Activated T-helper 17 cell treated with anti-CD3 and anti-CD28 coated beads, Interleukin-2, amount 50 U/mL, for 72 hours (primary cell): ENCODE measurements at regions not wholly inside any gene's neighbourhood (a gene's known extent, or its start where the extent isn't known, plus 50 kb on each side); places are given as distances from the start of the nearest gene placed in this dataset.
A peak's percentile ranks its signal among the peaks of the same experiment; 100 is the strongest.

Experiments
- ATAC-seq: fragments of 150-1000 bp; cut with Tn5 transposase; replicated peaks from 2 replicates; pipeline ENCODE4 v1.10.0; 2021; ENCODE audit warnings: mild to moderate bottlenecking, moderate library complexity
- H3K27ac Mint-ChIP-seq: one replicate; pipeline ENCODE4 v1.8.0; 2022; ENCODE audit warnings: mixed read lengths
- H3K27me3 Mint-ChIP-seq: one replicate; pipeline ENCODE4 v1.8.0; 2022; ENCODE audit warnings: mixed read lengths
- H3K36me3 Mint-ChIP-seq: one replicate; pipeline ENCODE4 v1.8.0; 2022; ENCODE audit warnings: low read depth, mild to moderate bottlenecking, mixed read lengths
- H3K4me1 Mint-ChIP-seq: one replicate; pipeline ENCODE4 v1.8.0; 2022; ENCODE audit warnings: mixed read lengths
- H3K4me3 Mint-ChIP-seq: one replicate; pipeline ENCODE4 v1.8.0; 2022; ENCODE audit warnings: mild to moderate bottlenecking, mixed read lengths
- H3K9me3 Mint-ChIP-seq: one replicate; pipeline ENCODE4 v1.8.0; 2022; ENCODE audit warnings: mixed read lengths

DNA sequence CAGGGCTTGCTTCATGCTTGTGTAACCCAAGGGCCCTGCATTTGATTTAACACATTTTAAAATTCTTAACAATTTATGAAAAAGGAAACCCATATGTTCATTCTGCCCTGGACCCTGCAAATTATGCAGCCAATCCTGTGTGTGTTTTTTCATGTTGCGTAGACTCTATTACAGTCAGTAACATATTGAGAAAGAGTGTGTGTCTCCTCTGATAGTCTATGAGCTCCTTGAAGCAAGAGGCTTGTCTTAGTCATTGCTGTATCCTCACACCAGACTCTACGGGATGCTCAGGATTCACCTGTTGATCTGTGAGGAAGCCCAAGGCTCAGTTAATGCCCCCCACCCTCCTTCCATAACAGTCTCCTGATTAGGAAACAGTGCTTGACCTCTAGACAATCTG, 177.3 kb upstream of the DMAC1 start:
- ATAC-seq, result no peak
- Mint-ChIP-seq H3K9me3 (no peaks in the 10 kb centered on the region), H3K4me1 (peaks cover 45% of the 10 kb centered on the region), H3K27me3 (no peaks in the 10 kb centered on the region), H3K36me3 (no peaks in the 10 kb centered on the region), H3K4me3 (peak overlapping the region; percentile 40), H3K27ac (peak overlapping the region; percentile 76)

DNA sequence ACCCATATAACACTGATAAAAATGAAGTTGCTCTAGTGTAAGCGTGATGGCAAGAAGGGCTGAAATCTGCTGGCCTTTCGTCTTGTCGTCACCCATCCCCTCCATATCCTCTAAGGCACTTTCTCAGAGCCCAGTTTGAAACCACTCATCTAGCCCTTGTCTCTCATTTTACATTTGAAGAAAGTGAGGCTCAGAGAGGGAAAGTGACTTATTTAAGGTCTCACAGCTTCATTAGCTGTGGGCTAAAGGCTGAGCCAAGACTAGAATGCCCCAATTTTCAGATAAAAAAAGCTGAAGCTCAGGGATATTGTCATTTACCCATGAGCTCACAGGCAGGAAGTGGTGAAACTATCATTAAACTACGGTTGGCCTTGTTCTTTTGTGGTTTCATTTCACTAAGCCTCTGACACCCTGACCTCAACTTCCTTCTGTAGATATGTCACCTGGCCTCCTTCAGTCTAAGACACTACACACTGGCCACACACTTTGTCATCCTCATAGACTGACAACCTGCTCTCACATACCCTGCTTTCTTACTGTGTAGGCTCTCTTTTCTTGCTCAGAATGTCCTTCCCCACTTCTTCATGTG, 176.7 kb upstream of the DMAC1 start:
- Mint-ChIP-seq H3K4me3 (peak overlapping the region; percentile 40), H3K27ac (peak overlapping the region; percentile 76), H3K9me3 (no peaks in the 10 kb centered on the region), H3K27me3 (no peaks in the 10 kb centered on the region), H3K4me1 (peaks cover 39% of the 10 kb centered on the region), H3K36me3 (no peaks in the 10 kb centered on the region)
- peak; percentile 96 for ATAC-seq

DNA sequence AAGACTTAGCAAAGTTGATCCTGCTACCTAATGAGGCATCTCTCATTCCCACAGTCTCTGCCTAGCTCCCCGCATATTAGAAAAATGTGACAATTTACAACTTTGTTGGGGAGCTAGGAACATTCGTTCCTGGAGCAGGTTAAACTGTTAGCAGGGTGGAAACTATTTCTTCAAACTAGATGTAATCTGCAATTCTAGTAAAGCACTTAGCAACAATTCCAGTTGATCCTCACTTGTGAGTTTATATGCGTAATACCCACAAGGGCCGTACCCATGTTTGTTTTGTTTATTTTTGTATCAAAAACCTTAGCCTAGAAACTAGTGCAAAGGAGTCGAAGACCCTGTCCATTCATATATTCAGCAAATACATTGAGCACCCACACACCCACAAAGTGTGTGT, 175.8 kb upstream of the DMAC1 start:
- H3K27me3 Mint-ChIP-seq, result no peaks in the 10 kb centered on the region
- peak overlapping the region; percentile 65 for H3K4me3 Mint-ChIP-seq
- H3K36me3 Mint-ChIP-seq, result no peaks in the 10 kb centered on the region

DNA sequence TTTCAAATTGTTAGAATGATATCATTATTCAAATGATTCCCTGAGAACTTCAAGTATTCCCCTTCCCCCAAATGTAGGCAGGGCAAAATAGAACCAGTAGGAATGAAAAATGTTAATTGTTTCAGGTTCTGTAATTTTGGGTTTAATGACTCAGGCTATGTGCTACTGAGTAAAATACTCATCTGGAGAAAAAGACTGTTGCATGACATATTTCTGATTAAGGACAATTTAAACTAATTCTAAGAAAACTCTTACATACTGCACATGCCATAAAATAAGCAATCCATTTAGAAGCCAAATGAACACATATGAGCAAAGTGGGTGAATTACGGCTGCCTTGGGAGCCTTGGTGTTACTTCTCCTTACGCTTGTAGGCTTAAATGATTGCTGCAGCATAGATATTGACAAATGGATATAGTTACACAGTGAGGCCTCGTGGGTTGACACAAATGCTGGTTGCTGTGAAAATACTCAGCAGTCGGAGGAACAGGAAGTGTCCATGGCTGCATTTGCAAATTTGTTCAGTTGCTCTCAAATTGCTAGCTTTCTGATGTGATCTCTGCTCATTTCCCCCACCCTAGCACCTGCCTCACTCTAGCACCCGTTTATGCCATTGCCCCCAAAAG, 174.9 kb upstream of the DMAC1 start:
- no peaks in the 10 kb centered on the region for H3K27me3 Mint-ChIP-seq
- H3K4me3 Mint-ChIP-seq, result peak overlapping the region; percentile 65
- ATAC-seq, result peak; percentile 27
- peak overlapping the region; percentile 54 for H3K27ac Mint-ChIP-seq
- peaks cover 33% of the 10 kb centered on the region for H3K4me1 Mint-ChIP-seq
- H3K9me3 Mint-ChIP-seq, result no peaks in the 10 kb centered on the region
- no peaks in the 10 kb centered on the region for H3K36me3 Mint-ChIP-seq

More for the DNA sequence above, 175.8 kb upstream of the DMAC1 start:
- Mint-ChIP-seq H3K4me1 (peaks cover 33% of the 10 kb centered on the region), H3K9me3 (no peaks in the 10 kb centered on the region), H3K27ac (peak overlapping the region; percentile 54)
- no peak for ATAC-seq

DNA sequence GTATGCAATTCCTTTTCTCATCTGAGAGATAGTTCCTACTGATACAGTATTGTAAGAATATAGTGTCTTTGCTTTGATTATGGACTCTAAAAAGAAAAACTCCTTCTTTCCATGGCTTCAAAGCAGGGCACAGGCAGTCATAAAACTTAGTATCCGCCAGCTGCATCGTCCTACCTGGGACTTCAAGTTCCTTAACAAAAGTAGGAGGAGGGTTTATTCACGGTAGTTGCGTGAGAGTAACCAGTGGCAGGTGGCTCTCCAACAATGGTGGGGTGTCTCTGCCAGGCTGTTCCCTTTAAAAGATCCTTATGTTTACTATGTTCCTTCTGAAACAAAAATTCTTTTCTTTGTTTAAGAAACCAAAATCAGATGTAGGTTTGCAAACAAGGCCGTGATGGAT, 173.5 kb upstream of the DMAC1 start:
- ATAC-seq, result no peak
- Mint-ChIP-seq H3K4me3 (no peak overlapping the region), H3K9me3 (no peaks in the 10 kb centered on the region), H3K27ac (no peak overlapping the region), H3K4me1 (peaks cover 30% of the 10 kb centered on the region), H3K36me3 (no peaks in the 10 kb centered on the region), H3K27me3 (no peaks in the 10 kb centered on the region)

DNA sequence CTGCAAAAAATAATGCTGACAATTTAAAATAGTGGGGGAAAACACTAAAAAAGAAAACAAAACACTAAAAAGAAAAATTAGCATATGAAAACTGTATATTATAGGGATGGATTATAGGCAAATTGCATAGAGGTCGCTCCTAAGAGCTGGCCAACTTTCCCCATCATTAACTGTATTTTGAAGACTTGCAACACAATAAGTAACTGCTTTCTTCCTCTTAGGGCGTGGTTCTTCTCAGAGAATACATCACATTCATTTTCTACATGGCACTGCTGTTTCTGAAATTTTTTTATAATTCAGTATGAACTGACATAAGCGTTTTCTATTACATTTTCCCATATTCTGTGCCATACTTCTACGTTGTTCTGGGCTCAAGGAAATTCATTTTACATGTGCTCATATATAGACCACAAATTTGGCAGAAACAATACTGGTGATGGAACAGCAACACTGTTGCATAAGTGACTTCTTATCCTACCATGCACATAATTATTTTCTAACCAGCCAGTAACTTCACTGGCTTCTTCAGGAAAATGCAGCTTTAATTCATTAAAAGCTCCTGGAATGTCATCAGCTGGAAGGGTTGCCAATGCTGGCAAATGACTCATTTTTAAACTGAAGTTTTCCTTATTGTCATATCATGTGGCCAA, 171.2 kb upstream of the DMAC1 start:
- no peaks in the 10 kb centered on the region for H3K36me3 Mint-ChIP-seq
- no peak for ATAC-seq
- H3K27ac Mint-ChIP-seq, result no peak overlapping the region
- no peaks in the 10 kb centered on the region for H3K27me3 Mint-ChIP-seq
- H3K4me1 Mint-ChIP-seq, result peaks cover 16% of the 10 kb centered on the region
- H3K4me3 Mint-ChIP-seq, result no peak overlapping the region
- H3K9me3 Mint-ChIP-seq, result no peaks in the 10 kb centered on the region

DNA sequence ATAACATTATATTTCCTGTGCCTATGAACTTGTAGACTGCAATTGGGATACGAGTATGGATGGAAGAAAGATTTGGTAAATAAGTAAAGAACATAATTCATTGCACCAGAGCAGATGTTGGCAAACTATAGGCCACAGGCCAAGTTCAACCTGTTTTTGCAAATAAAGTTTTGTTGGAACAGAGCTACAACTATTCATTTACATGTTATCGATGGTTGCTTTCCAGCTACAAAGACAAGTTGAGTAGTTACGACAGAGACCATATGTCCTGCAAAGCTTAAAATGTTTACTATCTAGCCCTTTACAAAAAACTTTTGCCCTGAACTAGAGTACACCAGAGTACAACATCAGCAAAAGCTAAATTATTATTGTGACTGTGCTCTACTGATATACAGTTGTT, 169.1 kb upstream of the DMAC1 start:
- H3K9me3 Mint-ChIP-seq, result no peaks in the 10 kb centered on the region
- peaks cover under 1% of the 10 kb centered on the region for H3K27me3 Mint-ChIP-seq
- no peak overlapping the region for H3K27ac Mint-ChIP-seq
- H3K4me1 Mint-ChIP-seq, result peaks cover 6% of the 10 kb centered on the region
- H3K4me3 Mint-ChIP-seq, result no peak overlapping the region
- no peak for ATAC-seq
- H3K36me3 Mint-ChIP-seq, result no peaks in the 10 kb centered on the region

DNA sequence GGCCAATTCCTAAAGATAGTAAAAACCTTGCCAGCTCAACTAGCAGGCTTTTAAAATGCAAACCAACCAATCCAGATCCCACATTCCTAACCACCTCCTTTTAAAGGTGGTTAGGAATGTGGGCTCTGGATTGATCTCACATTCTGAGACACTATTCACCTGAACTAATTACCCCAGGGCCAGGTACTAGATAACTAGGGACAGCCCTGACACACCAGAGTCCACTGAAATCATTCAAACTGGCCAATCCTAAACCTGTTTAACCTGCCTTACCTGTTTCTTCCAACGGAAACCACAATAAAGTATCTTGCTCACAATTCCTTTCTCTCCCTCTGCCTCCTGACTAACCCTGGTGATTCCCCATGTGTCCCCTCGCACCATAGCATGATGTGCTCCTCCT, 168.3 kb upstream of the DMAC1 start:
- Mint-ChIP-seq H3K27ac (no peak overlapping the region), H3K9me3 (no peaks in the 10 kb centered on the region), H3K4me3 (no peak overlapping the region), H3K36me3 (no peaks in the 10 kb centered on the region), H3K4me1 (peaks cover 6% of the 10 kb centered on the region), H3K27me3 (peaks cover 3% of the 10 kb centered on the region)
- ATAC-seq, result no peak

DNA sequence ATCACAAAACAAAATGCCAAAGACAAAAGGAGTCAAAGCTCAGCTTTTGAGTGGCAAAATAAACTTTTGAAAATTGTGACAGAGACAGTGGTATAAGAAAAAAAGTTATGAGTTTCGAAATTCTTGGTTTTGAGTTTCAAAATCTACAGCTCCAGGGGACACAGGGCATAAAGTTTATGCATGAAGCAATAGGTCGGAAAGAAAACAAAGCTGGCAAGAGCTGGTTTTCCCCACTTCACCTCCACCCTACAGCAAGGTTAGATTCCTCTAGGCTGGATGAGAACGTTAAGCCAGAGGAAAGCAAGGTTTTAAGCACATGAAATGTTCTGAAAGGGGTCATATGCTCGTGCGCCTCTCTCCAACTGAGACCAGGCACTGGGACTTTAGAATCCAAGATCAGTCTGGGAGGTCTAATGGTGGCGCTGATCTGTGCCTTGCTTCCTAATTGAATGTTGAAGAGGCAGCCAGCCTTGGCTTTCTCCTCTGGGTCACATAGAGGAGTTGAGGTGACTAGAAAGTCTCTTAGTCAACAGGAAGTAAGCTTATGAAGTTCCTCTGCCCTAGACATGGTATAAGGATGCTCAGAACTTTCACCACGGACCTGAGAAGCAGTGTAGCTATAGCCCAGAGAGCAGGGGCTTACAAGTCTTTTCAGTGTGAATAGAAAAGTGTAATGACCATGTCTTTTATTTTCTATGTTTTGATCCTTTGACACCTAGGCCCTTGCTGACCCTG, 167.7 kb upstream of the DMAC1 start:
- peak; percentile 66 for ATAC-seq
- H3K36me3 Mint-ChIP-seq, result no peaks in the 10 kb centered on the region
- H3K27ac Mint-ChIP-seq, result no peak overlapping the region
- H3K9me3 Mint-ChIP-seq, result no peaks in the 10 kb centered on the region
- H3K4me3 Mint-ChIP-seq, result no peak overlapping the region
- peaks cover 6% of the 10 kb centered on the region for H3K4me1 Mint-ChIP-seq
- H3K27me3 Mint-ChIP-seq, result peaks cover 3% of the 10 kb centered on the region

DNA sequence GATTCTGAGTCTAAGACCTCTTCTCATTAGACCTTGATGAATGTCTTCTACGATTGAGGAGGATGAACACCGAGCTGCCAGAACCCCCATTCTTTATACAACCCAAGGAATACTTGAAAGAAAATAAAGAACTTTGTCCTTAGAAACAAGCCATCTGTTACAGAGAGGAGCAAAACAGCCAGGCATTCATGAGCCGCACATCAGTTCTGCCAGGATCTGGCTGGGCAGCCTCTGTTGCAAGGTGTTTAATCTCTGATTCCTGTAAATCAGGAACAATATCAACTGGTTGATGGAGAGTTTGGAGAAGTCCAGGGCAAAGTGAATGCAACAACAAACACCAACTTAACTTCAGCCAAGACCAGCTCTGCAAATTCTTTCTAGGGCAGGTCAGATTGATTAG, 165.5 kb upstream of the DMAC1 start:
- Mint-ChIP-seq H3K4me1 (peaks cover 6% of the 10 kb centered on the region), H3K36me3 (no peaks in the 10 kb centered on the region), H3K4me3 (no peak overlapping the region), H3K9me3 (no peaks in the 10 kb centered on the region), H3K27me3 (peaks cover 3% of the 10 kb centered on the region), H3K27ac (no peak overlapping the region)
- no peak for ATAC-seq

DNA sequence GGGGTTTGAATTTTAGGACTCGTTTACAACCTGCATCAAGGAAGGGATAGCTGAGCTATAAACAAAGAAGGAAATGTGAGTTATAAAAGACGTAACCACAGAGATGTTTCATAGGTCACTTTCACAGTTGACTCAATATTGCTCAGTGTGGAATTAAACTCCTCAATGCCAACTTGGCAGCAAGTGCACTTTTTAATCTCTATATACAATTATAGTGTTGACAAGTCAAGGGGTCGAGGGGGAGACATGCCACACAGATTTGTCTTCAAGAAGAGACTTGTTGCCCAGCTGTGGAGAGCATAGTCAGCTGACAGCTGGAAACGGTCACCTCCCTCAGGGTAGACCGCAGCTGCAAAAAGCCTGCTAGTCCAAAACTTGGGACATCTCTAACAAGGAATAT, 163.4 kb upstream of the DMAC1 start:
- Mint-ChIP-seq H3K4me3 (no peak overlapping the region), H3K4me1 (peaks cover 6% of the 10 kb centered on the region), H3K9me3 (no peaks in the 10 kb centered on the region), H3K27me3 (peaks cover 3% of the 10 kb centered on the region), H3K27ac (no peak overlapping the region), H3K36me3 (no peaks in the 10 kb centered on the region)
- ATAC-seq, result peak; percentile 45

DNA sequence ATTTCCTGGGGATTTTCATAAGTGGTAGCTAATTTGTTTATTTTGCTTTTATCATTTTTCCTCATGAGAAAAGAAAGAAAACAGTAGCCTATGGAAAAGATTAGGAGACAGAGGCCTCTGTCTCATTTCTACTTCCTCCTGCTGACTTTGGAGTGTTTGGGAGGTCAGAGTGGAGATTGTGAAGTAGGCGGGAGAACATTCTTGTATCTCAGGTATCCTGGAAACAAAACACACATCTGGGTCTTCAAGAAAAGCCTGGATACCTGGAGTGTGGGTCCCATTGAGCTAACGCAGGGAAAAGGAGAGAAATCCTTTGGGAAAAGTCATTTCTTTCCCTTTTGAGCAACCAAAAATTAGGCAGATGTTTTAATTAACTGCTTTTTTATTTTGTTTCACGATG, 161.5 kb upstream of the DMAC1 start:
- H3K36me3 Mint-ChIP-seq, result no peaks in the 10 kb centered on the region
- no peaks in the 10 kb centered on the region for H3K9me3 Mint-ChIP-seq
- H3K27me3 Mint-ChIP-seq, result peaks cover 3% of the 10 kb centered on the region
- no peak overlapping the region for H3K27ac Mint-ChIP-seq
- H3K4me3 Mint-ChIP-seq, result no peak overlapping the region
- no peaks in the 10 kb centered on the region for H3K4me1 Mint-ChIP-seq
- ATAC-seq, result no peak

DNA sequence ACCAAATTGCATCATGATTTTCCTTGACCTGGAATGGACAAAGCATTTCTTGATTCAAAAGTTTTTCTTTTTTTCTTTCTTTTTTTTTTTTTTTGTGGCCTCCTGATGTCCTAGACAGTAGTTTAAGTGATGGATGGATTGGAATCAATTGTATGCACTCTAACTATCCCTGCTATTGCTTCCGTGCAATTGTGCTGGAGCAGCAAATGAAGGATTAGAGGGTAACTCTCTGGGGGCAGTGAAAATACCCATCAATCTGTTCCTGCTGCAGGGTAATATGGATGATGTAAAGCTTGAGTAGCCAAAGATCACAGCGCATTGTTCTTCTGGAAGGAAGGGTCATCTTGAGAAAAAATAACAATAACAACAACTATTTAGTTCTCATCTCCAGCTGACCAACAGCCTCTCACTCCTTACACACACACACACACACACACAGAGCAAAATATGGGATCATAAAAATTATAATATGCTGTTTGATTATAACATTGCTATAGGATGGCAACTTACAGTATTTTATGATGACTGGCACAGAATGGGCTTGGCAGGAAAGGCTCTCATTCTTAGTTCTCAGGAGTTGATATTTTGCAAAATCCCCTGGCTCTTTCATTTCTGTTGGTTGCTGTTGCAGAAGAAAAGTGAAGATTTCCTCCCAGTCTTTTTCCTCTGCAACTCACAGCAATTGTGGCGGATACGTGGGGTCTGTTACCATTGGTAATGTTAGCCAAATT, 160.9 kb upstream of the DMAC1 start:
- Mint-ChIP-seq H3K36me3 (no peaks in the 10 kb centered on the region), H3K4me3 (no peak overlapping the region), H3K9me3 (no peaks in the 10 kb centered on the region), H3K27me3 (peaks cover 3% of the 10 kb centered on the region), H3K4me1 (no peaks in the 10 kb centered on the region), H3K27ac (no peak overlapping the region)
- no peak for ATAC-seq

DNA sequence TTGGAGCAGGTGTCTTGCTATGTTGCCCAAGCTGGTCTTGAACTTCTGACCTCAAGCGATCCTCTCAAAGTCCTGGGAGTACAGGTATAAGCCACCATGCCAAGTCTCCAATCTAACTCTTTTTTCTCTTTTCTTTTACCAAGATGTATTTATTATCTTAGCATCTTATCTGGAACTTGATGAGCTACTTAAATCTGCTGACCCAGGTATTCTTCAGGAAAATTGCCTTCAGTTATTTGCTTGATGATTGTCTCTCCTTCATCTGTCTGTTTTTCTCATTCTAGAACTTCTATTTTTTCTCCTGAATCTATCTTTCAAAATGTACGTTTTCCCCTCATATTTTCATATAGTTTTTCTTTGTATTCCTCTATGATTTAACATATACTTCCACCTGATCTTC, 158.2 kb upstream of the DMAC1 start:
- no peak for ATAC-seq
- H3K36me3 Mint-ChIP-seq, result no peaks in the 10 kb centered on the region

More for the DNA sequence above, 158.2 kb upstream of the DMAC1 start:
- Mint-ChIP-seq H3K4me1 (no peaks in the 10 kb centered on the region), H3K4me3 (no peak overlapping the region), H3K27me3 (no peaks in the 10 kb centered on the region), H3K27ac (no peak overlapping the region), H3K9me3 (no peaks in the 10 kb centered on the region)
